Ureter (tissue), 1 donor: ENCODE measurements at regions not wholly inside any gene's neighbourhood (a gene's known extent, or its start where the extent isn't known, plus 50 kb on each side); places are given as distances from the start of the nearest gene placed in this dataset.

Experiments used
- DNase-seq: peaks from one replicate; pipeline ENCODE4 v3.0.0-alpha.2; 2020; ENCODE audit warnings: low spot score
- donor health status: DM: yes; HTN: yes; CAD: no.

DNA sequence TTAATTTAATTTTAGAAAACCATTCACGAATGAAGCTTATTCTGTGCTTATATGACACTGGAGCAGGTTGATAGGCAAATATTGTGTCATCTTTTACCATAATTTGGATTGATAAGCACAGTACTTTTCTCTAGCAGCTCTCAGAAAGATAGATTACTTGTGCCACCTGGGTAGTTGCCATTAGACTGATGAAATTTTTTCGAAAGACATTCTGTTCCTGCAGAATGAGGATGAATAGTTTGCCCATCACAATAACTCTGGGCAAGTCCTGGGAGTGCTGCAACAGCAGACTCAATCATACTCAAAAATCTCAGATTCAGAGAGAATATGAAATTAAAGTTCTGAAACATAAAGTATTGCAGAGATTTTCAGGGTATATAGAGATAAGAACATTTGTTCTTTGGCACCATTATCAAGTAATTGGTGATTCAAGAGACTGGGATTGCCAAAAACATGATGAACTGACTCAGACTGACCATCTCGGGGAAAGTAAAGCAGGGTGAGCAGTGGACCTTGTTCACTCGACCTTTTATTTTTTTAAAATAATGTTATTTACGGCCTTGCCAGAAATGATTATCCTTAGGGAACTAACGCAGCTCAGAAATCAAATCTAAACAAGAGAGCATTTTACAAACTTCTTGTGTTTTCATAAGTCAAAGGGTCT lies 65.8 kb upstream of the PTCHD4 start:
- DNase-seq, result no peak

DNA sequence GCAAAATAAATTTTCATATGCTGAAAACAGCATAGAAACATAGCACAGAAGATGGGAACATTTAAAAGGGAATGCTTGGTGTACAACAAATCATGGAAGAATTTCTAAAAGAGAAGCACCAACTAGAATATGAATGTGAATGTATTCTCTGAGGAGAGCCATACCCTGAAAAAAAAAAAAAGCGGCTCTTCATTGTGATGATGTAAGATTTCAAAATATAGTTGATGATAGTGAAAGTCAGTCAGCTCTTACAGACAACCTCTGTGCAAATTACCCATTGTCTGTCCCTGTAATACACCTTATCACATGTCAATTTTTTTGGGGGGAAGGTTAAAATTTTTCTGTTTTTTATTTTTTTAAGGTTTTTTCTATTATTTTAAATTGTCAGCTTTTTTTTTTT lies 58.6 kb upstream of the PTCHD4 start:
- no peak for DNase-seq
